ENCODE measurements at regions not wholly inside any gene's neighbourhood (a gene's known extent, or its start where the extent isn't known, plus 50 kb on each side); places are given as distances from the start of the nearest gene placed in this dataset.

GRCh38 chr10:63711361-63711760, 190.2 kb downstream of the REEP3 start:
- TF ChIP-seq, protein P1, sequence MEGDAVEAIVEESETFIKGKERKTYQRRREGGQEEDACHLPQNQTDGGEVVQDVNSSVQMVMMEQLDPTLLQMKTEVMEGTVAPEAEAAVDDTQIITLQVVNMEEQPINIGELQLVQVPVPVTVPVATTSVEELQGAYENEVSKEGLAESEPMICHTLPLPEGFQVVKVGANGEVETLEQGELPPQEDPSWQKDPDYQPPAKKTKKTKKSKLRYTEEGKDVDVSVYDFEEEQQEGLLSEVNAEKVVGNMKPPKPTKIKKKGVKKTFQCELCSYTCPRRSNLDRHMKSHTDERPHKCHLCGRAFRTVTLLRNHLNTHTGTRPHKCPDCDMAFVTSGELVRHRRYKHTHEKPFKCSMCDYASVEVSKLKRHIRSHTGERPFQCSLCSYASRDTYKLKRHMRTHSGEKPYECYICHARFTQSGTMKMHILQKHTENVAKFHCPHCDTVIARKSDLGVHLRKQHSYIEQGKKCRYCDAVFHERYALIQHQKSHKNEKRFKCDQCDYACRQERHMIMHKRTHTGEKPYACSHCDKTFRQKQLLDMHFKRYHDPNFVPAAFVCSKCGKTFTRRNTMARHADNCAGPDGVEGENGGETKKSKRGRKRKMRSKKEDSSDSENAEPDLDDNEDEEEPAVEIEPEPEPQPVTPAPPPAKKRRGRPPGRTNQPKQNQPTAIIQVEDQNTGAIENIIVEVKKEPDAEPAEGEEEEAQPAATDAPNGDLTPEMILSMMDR (IDR thresholded peaks at IDR 0.05): no peak
- no peak for TF ChIP-seq POLR2A (IDR thresholded peaks at IDR 0.05)

Measured in esophagus squamous epithelium (tissue), 4 donors.